DOHH2 (cell line): ENCODE measurements at regions not wholly inside any gene's neighbourhood (a gene's known extent, or its start where the extent isn't known, plus 50 kb on each side); places are given as distances from the start of the nearest gene placed in this dataset.

ENCODE experiments used
- CTCF ChIP-seq: fragments of 200-600 bp; sonication (generic); IDR thresholded peaks from one replicate; pipeline ENCODE4 v1.5.1; 2014; ENCODE audit warnings: antibody characterized with exemption, mild to moderate bottlenecking, low read depth, low read length; ENCODE audit not compliant: poor library complexity, severe bottlenecking
- EZH2phosphoT487 ChIP-seq: fragments of 200-600 bp; sonication (generic); IDR thresholded peaks from 2 replicates; pipeline ENCODE4 v1.6.1; 2017; ENCODE audit warnings: borderline replicate concordance, mild to moderate bottlenecking, antibody characterized with exemption, low read length, moderate library complexity, mixed read lengths

- TF ChIP-seq EZH2phosphoT487 (no peak), CTCF (no peak)
These were observed 1209.7 kb upstream of the GJE1 start for GRCh38 chr6:140923048-140923447.
